GM12872 (cell line): ENCODE measurements at regions not wholly inside any gene's neighbourhood (a gene's known extent, or its start where the extent isn't known, plus 50 kb on each side); places are given as distances from the start of the nearest gene placed in this dataset.

Source experiments
- TF ChIP-seq, protein P1 (sequence below): IDR thresholded peaks from 3 replicates; pipeline ENCODE4 v1.5.1; 2011; ENCODE audit warnings: low read depth, mild to moderate bottlenecking, low read length, moderate library complexity; ENCODE audit not compliant: insufficient read depth

DNA sequence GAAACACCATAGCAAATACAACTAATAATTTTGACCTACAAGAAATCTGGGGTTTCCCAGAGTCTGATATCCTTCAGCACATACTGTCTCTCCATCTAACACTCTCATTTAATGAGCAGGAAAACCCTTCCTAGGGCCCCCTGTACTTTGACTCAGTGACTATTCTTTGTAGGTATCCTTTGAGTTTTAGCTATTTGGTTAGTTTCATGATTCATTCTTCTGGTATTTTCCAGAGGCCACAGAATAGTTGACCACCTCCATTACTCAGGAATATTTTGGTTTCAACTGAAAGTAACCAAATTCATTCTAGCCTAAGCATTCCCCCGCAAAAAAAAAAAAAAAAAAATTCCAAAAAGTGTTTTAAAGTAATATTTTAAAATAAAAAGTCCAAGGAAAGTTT is 140.0 kb downstream of the IDS start:
- TF ChIP-seq, protein P1, sequence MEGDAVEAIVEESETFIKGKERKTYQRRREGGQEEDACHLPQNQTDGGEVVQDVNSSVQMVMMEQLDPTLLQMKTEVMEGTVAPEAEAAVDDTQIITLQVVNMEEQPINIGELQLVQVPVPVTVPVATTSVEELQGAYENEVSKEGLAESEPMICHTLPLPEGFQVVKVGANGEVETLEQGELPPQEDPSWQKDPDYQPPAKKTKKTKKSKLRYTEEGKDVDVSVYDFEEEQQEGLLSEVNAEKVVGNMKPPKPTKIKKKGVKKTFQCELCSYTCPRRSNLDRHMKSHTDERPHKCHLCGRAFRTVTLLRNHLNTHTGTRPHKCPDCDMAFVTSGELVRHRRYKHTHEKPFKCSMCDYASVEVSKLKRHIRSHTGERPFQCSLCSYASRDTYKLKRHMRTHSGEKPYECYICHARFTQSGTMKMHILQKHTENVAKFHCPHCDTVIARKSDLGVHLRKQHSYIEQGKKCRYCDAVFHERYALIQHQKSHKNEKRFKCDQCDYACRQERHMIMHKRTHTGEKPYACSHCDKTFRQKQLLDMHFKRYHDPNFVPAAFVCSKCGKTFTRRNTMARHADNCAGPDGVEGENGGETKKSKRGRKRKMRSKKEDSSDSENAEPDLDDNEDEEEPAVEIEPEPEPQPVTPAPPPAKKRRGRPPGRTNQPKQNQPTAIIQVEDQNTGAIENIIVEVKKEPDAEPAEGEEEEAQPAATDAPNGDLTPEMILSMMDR: no peak

DNA sequence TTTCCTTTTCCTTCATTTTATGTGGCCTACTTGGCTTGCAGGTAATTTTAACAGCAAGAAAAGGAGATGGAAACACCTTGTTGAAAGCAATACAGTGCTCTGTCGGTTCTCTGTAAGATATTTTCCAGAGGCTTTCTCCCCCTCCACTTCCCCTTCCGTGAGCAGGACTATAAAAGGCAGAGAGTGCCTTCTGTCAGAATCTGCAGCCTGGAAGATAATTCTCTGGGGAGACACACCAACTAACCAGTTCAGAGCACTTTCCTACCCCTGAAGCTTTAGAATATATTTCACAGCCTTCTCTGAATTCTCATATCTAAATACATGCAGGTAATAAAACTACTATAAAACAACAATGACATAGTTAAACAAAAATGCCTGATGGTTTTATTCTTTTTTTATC is 141.1 kb downstream of the IDS start:
- TF ChIP-seq, protein P1: no peak

- TF ChIP-seq, protein P1: no peak
Measured at GRCh38 chrX:149346306-149346705, 158.8 kb downstream of the IDS start.

GRCh38 chrX:149322316-149322715 is 182.8 kb downstream of the IDS start:
- TF ChIP-seq, protein P1: no peak

- TF ChIP-seq, protein P1: no peak
Measured at GRCh38 chrX:149313871-149314371, 191.2 kb downstream of the IDS start.

DNA sequence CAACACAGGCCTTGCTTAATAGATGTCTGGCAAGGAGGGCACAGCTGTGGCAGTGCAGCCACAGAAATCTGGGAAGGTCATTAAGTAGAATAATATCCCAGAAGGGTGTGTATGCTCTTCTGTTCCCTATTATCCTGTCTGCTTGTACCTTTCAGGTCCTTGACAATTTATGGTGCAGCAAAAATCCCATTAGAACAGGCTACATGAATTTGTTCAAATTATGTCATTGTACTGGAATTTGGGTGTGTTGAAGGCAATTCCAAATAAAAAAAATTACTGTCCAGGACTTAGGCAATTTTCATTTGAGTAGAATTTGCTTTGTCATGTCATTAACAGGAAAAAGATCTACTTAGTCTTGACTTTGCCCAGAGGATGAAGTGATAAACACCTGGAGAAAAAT is 192.1 kb downstream of the IDS start:
- TF ChIP-seq, protein P1: no peak

DNA sequence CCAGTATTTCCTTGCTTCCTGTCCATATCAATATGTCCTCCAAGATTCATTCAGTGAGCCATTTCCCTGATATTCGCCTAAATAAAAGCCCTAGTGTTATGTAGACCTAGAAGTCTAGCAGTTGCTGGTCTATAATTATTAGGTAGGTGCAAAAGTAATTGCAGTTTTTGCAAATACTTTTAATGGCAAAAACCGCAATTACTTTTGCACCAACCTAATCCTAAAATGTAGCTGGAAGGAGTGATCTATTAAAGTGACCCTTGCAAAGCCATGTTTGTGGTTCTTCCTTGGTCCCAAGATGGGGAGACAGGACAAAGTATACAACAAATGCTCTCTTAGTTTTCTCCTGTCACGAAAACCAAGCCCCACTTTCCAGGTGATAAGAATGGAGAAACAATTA is 193.0 kb downstream of the IDS start:
- TF ChIP-seq, protein P1: no peak
